ENCODE measurements at regions not wholly inside any gene's neighbourhood (a gene's known extent, or its start where the extent isn't known, plus 50 kb on each side); places are given as distances from the start of the nearest gene placed in this dataset.

GRCh38 chr2:181817509-181817908 is 74.0 kb upstream of the ITPRID2 start:
- Mint-ChIP-seq H3K4me3 (no peak overlapping the region), H3K27me3 (ENCODE audit: low read depth in 2 of 2) (peaks cover 4 to 7% of the 10 kb centered on the region in 2 donors), H3K36me3 (no peaks in the 10 kb centered on the region), H3K27ac (no peak overlapping the region), H3K4me1 (peaks cover 10% of the 10 kb centered on the region in 2 donors), H3K9me3 (no peaks in the 10 kb centered on the region)
- DNase-seq, result no peak
- no peaks in the 10 kb centered on the region for H3K9me3 ChIP-seq (ENCODE audit: control insufficient read depth, insufficient read depth, low read length)
- no peak for ATAC-seq
- no peaks in the 10 kb centered on the region for H3K4me1 ChIP-seq (ENCODE audit: control insufficient read depth, insufficient read depth, low read length)
- no peak overlapping the region for H3K4me3 ChIP-seq (ENCODE audit: low read length)
- intact Hi-C loops (cut with micrococcal nuclease), result no loop called here
- H3K36me3 ChIP-seq (ENCODE audit: control insufficient read depth, insufficient read depth, low read length), result no peaks in the 10 kb centered on the region
- no peak for TF ChIP-seq CTCF (IDR thresholded peaks at IDR 0.05)
- H3K27me3 ChIP-seq (ENCODE audit: control insufficient read depth, insufficient read depth, low read length), result no peaks in the 10 kb centered on the region
- no peak overlapping the region for H3K27ac ChIP-seq (ENCODE audit: low read length)

GRCh38 chr2:181818058-181818680 is 73.4 kb upstream of the ITPRID2 start:
- no peak for DNase-seq
- Mint-ChIP-seq H3K27me3 (ENCODE audit: low read depth in 2 of 2) (peaks cover 4 to 7% of the 10 kb centered on the region in 2 donors), H3K4me1 (peaks cover 10% of the 10 kb centered on the region in 2 donors), H3K9me3 (no peaks in the 10 kb centered on the region), H3K27ac (no peak overlapping the region), H3K4me3 (no peak overlapping the region), H3K36me3 (no peaks in the 10 kb centered on the region)
- Histone ChIP-seq H3K27ac (ENCODE audit: low read length) (no peak overlapping the region), H3K36me3 (ENCODE audit: control insufficient read depth, insufficient read depth, low read length) (no peaks in the 10 kb centered on the region), H3K4me3 (ENCODE audit: low read length) (no peak overlapping the region), H3K27me3 (ENCODE audit: control insufficient read depth, insufficient read depth, low read length) (no peaks in the 10 kb centered on the region), H3K4me1 (ENCODE audit: control insufficient read depth, insufficient read depth, low read length) (no peaks in the 10 kb centered on the region), H3K9me3 (ENCODE audit: control insufficient read depth, insufficient read depth, low read length) (no peaks in the 10 kb centered on the region)
- WGBS (ENCODE audit: insufficient coverage), result 83% methylated on average over 1 of the region's 1 CpG
- no peak for ATAC-seq
- intact Hi-C loops (cut with micrococcal nuclease), result no loop called here
- TF ChIP-seq CTCF (IDR thresholded peaks at IDR 0.05), result no peak

GRCh38 chr2:181818840-181819239 is 72.7 kb upstream of the ITPRID2 start:
- no peaks in the 10 kb centered on the region for H3K9me3 Mint-ChIP-seq
- DNase-seq (no peak), ATAC-seq (no peak)
- peaks cover 4 to 7% of the 10 kb centered on the region in 2 donors for H3K27me3 Mint-ChIP-seq (ENCODE audit: low read depth in 2 of 2)
- no peak for TF ChIP-seq CTCF (IDR thresholded peaks at IDR 0.05)
- Histone ChIP-seq H3K9me3 (ENCODE audit: control insufficient read depth, insufficient read depth, low read length) (no peaks in the 10 kb centered on the region), H3K4me1 (ENCODE audit: control insufficient read depth, insufficient read depth, low read length) (no peaks in the 10 kb centered on the region), H3K27ac (ENCODE audit: low read length) (no peak overlapping the region), H3K4me3 (ENCODE audit: low read length) (no peak overlapping the region), H3K27me3 (ENCODE audit: control insufficient read depth, insufficient read depth, low read length) (no peaks in the 10 kb centered on the region), H3K36me3 (ENCODE audit: control insufficient read depth, insufficient read depth, low read length) (no peaks in the 10 kb centered on the region)
- intact Hi-C loops (cut with micrococcal nuclease), result no loop called here
- WGBS (ENCODE audit: insufficient coverage), result 95% methylated on average over 1 of the region's 1 CpG
- H3K4me3 Mint-ChIP-seq, result no peak overlapping the region
- H3K36me3 Mint-ChIP-seq, result no peaks in the 10 kb centered on the region
- no peak overlapping the region for H3K27ac Mint-ChIP-seq
- H3K4me1 Mint-ChIP-seq, result peaks cover 5% of the 10 kb centered on the region in 2 donors

GRCh38 chr2:181821049-181821448 is 70.5 kb upstream of the ITPRID2 start:
- H3K4me1 Mint-ChIP-seq, result no peaks in the 10 kb centered on the region
- no peak for TF ChIP-seq CTCF (IDR thresholded peaks at IDR 0.05)
- H3K4me3 Mint-ChIP-seq, result no peak overlapping the region
- no peaks in the 10 kb centered on the region for H3K36me3 Mint-ChIP-seq
- no peak overlapping the region for H3K27ac Mint-ChIP-seq
- no peak overlapping the region for H3K27ac ChIP-seq (ENCODE audit: low read length)
- DNase-seq (no peak), ATAC-seq (no peak)
- peaks cover 4 to 7% of the 10 kb centered on the region in 2 donors for H3K27me3 Mint-ChIP-seq (ENCODE audit: low read depth in 2 of 2)
- no peaks in the 10 kb centered on the region for H3K36me3 ChIP-seq (ENCODE audit: control insufficient read depth, insufficient read depth, low read length)
- no peaks in the 10 kb centered on the region for H3K4me1 ChIP-seq (ENCODE audit: control insufficient read depth, insufficient read depth, low read length)
- WGBS (ENCODE audit: insufficient coverage), result 73% methylated on average over 2 of the region's 2 CpGs
- H3K27me3 ChIP-seq (ENCODE audit: control insufficient read depth, insufficient read depth, low read length), result no peaks in the 10 kb centered on the region
- H3K9me3 ChIP-seq (ENCODE audit: control insufficient read depth, insufficient read depth, low read length), result no peaks in the 10 kb centered on the region
- H3K4me3 ChIP-seq (ENCODE audit: low read length), result no peak overlapping the region
- intact Hi-C loops (cut with micrococcal nuclease), result no loop called here
- H3K9me3 Mint-ChIP-seq, result no peaks in the 10 kb centered on the region

Data from natural killer cell (primary cell).